ENCODE measurements at regions not wholly inside any gene's neighbourhood (a gene's known extent, or its start where the extent isn't known, plus 50 kb on each side); places are given as distances from the start of the nearest gene placed in this dataset.

GRCh38 chr1:222461941-222462340, 86.0 kb downstream of the HHIPL2 start:
- DNase-seq, result no peak
- Histone ChIP-seq H3K36me3 (no peaks in the 10 kb centered on the region), H3K27ac (no peak overlapping the region), H3K27me3 (ENCODE audit: insufficient read depth, low read depth, severe bottlenecking) (no peaks in the 10 kb centered on the region), H3K4me3 (ENCODE audit: low read depth, low read length) (no peak overlapping the region), H3K9me3 (ENCODE audit: severe bottlenecking) (no peaks in the 10 kb centered on the region)
- no peak for TF ChIP-seq CTCF (IDR thresholded peaks at IDR 0.05; ENCODE audit: low read depth, low read length)

- Histone ChIP-seq H3K27ac (no peak overlapping the region), H3K9me3 (ENCODE audit: severe bottlenecking) (no peaks in the 10 kb centered on the region), H3K27me3 (ENCODE audit: insufficient read depth, low read depth, severe bottlenecking) (no peaks in the 10 kb centered on the region), H3K36me3 (no peaks in the 10 kb centered on the region), H3K4me3 (ENCODE audit: low read depth, low read length) (no peak overlapping the region)
- TF ChIP-seq CTCF (IDR thresholded peaks at IDR 0.05; ENCODE audit: low read depth, low read length), result no peak
- DNase-seq, result no peak
Measured at GRCh38 chr1:222459652-222460051, 88.3 kb downstream of the HHIPL2 start.

- H3K4me3 ChIP-seq (ENCODE audit: low read depth, low read length), result no peak overlapping the region
- H3K27ac ChIP-seq, result no peak overlapping the region
- H3K36me3 ChIP-seq, result no peaks in the 10 kb centered on the region
- no peaks in the 10 kb centered on the region for H3K9me3 ChIP-seq (ENCODE audit: severe bottlenecking)
- no peaks in the 10 kb centered on the region for H3K27me3 ChIP-seq (ENCODE audit: insufficient read depth, low read depth, severe bottlenecking)
- TF ChIP-seq CTCF (IDR thresholded peaks at IDR 0.05; ENCODE audit: low read depth, low read length), result no peak
- DNase-seq, result no peak
Measured at GRCh38 chr1:222457513-222457912, 90.4 kb downstream of the HHIPL2 start.

- Histone ChIP-seq H3K9me3 (ENCODE audit: severe bottlenecking) (no peaks in the 10 kb centered on the region), H3K36me3 (no peaks in the 10 kb centered on the region), H3K4me3 (ENCODE audit: low read depth, low read length) (no peak overlapping the region), H3K27me3 (ENCODE audit: insufficient read depth, low read depth, severe bottlenecking) (no peaks in the 10 kb centered on the region), H3K27ac (no peak overlapping the region)
- DNase-seq, result no peak
- no peak for TF ChIP-seq CTCF (IDR thresholded peaks at IDR 0.05; ENCODE audit: low read depth, low read length)
Measured at GRCh38 chr1:222457084-222457483, 90.8 kb downstream of the HHIPL2 start.

GRCh38 chr1:222455188-222455879, 92.6 kb downstream of the HHIPL2 start:
- H3K9me3 ChIP-seq (ENCODE audit: severe bottlenecking), result no peaks in the 10 kb centered on the region
- H3K4me3 ChIP-seq (ENCODE audit: low read depth, low read length), result no peak overlapping the region
- peak; percentile 77 for TF ChIP-seq CTCF (IDR thresholded peaks at IDR 0.05; ENCODE audit: low read depth, low read length)
- H3K36me3 ChIP-seq, result no peaks in the 10 kb centered on the region
- H3K27ac ChIP-seq, result no peak overlapping the region
- DNase-seq, result peak; percentile 64
- no peaks in the 10 kb centered on the region for H3K27me3 ChIP-seq (ENCODE audit: insufficient read depth, low read depth, severe bottlenecking)

GRCh38 chr1:222454782-222455181, 93.1 kb downstream of the HHIPL2 start:
- DNase-seq, result no peak
- H3K36me3 ChIP-seq, result no peaks in the 10 kb centered on the region
- no peak overlapping the region for H3K4me3 ChIP-seq (ENCODE audit: low read depth, low read length)
- H3K27ac ChIP-seq, result no peak overlapping the region
- no peaks in the 10 kb centered on the region for H3K27me3 ChIP-seq (ENCODE audit: insufficient read depth, low read depth, severe bottlenecking)
- no peak for TF ChIP-seq CTCF (IDR thresholded peaks at IDR 0.05; ENCODE audit: low read depth, low read length)
- no peaks in the 10 kb centered on the region for H3K9me3 ChIP-seq (ENCODE audit: severe bottlenecking)
